HepG2 (cell line): ENCODE measurements at regions not wholly inside any gene's neighbourhood (a gene's known extent, or its start where the extent isn't known, plus 50 kb on each side); places are given as distances from the start of the nearest gene placed in this dataset.
A peak's percentile ranks its signal among the peaks of the same experiment; 100 is the strongest.

Source experiments
- ATAC-seq: fragments of 200-7000 bp; cut with Tn5 transposase; 3 replicates; pipeline ENCODE4 v1.9.1; 2020; ENCODE audit warnings: mild to moderate bottlenecking, moderate library complexity
- BruUV-seq: library from RNA; stranded (reverse); fragments of 400-500 nt; replicated peaks from 2 replicates; lab custom pipeline; 2021; lab: Mats Ljungman, UMichigan
- CTCF ChIA-PET: fragments of 300-600 bp; formaldehyde crosslinking; extraction: SDS; loops from one replicate; lab custom pipeline; 2021; ENCODE audit warnings: low total read pairs, inconsistent platforms, low intra/inter-chr PET ratio; lab: Yijun Ruan, JAX
- POLR2A ChIA-PET: fragments of 350-600 bp; sonication (Branson Sonifier 250); formaldehyde crosslinking; loops from one replicate; lab custom pipeline; 2020; ENCODE audit warnings: antibody characterized with exemption, inconsistent platforms; lab: Yijun Ruan, JAX
- DNase-seq: peaks from one replicate; pipeline ENCODE4 v3.0.0-alpha.2; 2015; ENCODE audit warnings: low spot score
- FAIRE-seq: peaks from 3 replicates; lab custom pipeline; 2011; peaks lifted over from hg19 to GRCh38; lab: Jason Lieb, UNC
- H2AFZ ChIP-seq: one replicate; pipeline ENCODE4 v1.6.1; 2011; ENCODE audit warnings: low read length, inconsistent platforms
- H3K27ac ChIP-seq: fragments of 300-600 bp; 3 replicates; pipeline ENCODE4 v1.8.0; 2011; ENCODE audit warnings: mixed run types, mild to moderate bottlenecking, mixed read lengths, low read length, inconsistent platforms; ENCODE audit not compliant: insufficient read depth; ENCODE audit errors: extremely low read length
- H3K27me3 ChIP-seq, 2 experiments: fragments of 200-600 bp in 1 of 2; 2 replicates in 1 of 2; 3 replicates in 1 of 2; pipeline versions ENCODE4 v1.6.0 to v1.8.0; 2011; ENCODE audit warnings: low read length in 2 of 2, mild to moderate bottlenecking in 2 of 2, moderate library complexity in 2 of 2, inconsistent platforms in 1 of 2; ENCODE audit not compliant: insufficient read depth in 2 of 2, control insufficient read depth in 1 of 2
- H3K36me3 ChIP-seq, 2 experiments: fragments of 200-600 bp in 1 of 2; replicated peaks in 1 of 2; 2 replicates in 1 of 2; 3 replicates in 1 of 2; pipeline versions ENCODE4 v1.5.1 to v1.8.0; 2011; ENCODE audit warnings: low read length in 2 of 2, inconsistent platforms in 1 of 2; ENCODE audit not compliant: insufficient read depth in 2 of 2, control insufficient read depth in 1 of 2
- H3K4me1 ChIP-seq: 2 replicates; pipeline ENCODE4 v1.5.1; 2012; ENCODE audit warnings: low read length, inconsistent platforms; ENCODE audit not compliant: insufficient read depth
- H3K4me2 ChIP-seq: 2 replicates; pipeline ENCODE4 v1.6.0; 2011; ENCODE audit warnings: low read depth, low read length, inconsistent platforms
- H3K4me3 ChIP-seq, 3 experiments: fragments of 200-600 bp in 1 of 3; sonication (generic), shearing (Covaris generic) in 1 of 3; replicated peaks in 1 of 3; 2 replicates each; pipeline ENCODE4 v1.5.1; 2011 to 2016; ENCODE audit warnings: low read length in 3 of 3, inconsistent platforms in 2 of 3, low read depth in 2 of 3, mild to moderate bottlenecking in 2 of 3, control low read depth in 1 of 3, mixed read lengths in 1 of 3; ENCODE audit not compliant: insufficient read depth in 1 of 3
- H3K79me2 ChIP-seq: one replicate; pipeline ENCODE4 v1.6.1; 2011; ENCODE audit warnings: low read length, inconsistent platforms; ENCODE audit not compliant: insufficient read depth
- H3K9ac ChIP-seq: 2 replicates; pipeline ENCODE4 v1.6.0; 2011; ENCODE audit warnings: mild to moderate bottlenecking, low read depth, low read length, inconsistent platforms; ENCODE audit not compliant: insufficient read depth
- H3K9me3 ChIP-seq: 2 replicates; pipeline ENCODE4 v1.5.1; 2012; ENCODE audit warnings: mild to moderate bottlenecking, low read length
- H4K20me1 ChIP-seq: 2 replicates; pipeline ENCODE4 v1.6.0; 2011; ENCODE audit warnings: inconsistent platforms, mild to moderate bottlenecking, low read length, moderate library complexity; ENCODE audit not compliant: insufficient read depth
- FLYWCH1 ChIP-seq: sonication (generic); formaldehyde crosslinking; IDR thresholded peaks from 2 replicates; pipeline ENCODE4 v1.8.1; 2023; ENCODE audit warnings: mild to moderate bottlenecking, missing genetic modification reagents
- FOXA3 ChIP-seq: IDR thresholded peaks from 2 replicates; pipeline ENCODE4 v1.6.1; 2016; ENCODE audit warnings: missing genetic modification reagents, missing compliant biosample characterization
- HNF4A ChIP-seq: sonication (generic); formaldehyde crosslinking; IDR thresholded peaks from 2 replicates; pipeline ENCODE4 v1.4.0; 2020; ENCODE audit warnings: missing genetic modification reagents
- SMC3 ChIP-seq: IDR thresholded peaks from 2 replicates; pipeline ENCODE4 v1.6.1; 2011; ENCODE audit warnings: low read length, improper control_type of control experiment
- SPEN ChIP-seq: sonication (generic); formaldehyde crosslinking; IDR thresholded peaks from 2 replicates; pipeline ENCODE4 v1.5.1; 2020; ENCODE audit warnings: low read depth, mild to moderate bottlenecking, missing genetic modification reagents
- ZNF121 ChIP-seq: sonication (generic); formaldehyde crosslinking; IDR thresholded peaks from 2 replicates; pipeline ENCODE4 v1.5.0; 2020; ENCODE audit warnings: mild to moderate bottlenecking, missing genetic modification reagents
- ZNF34 ChIP-seq: sonication (generic); formaldehyde crosslinking; IDR thresholded peaks from 2 replicates; pipeline ENCODE4 v1.4.0; 2020; ENCODE audit warnings: mild to moderate bottlenecking, missing genetic modification reagents, borderline replicate concordance
- ZNF383 ChIP-seq: sonication (generic); formaldehyde crosslinking; IDR thresholded peaks from 2 replicates; pipeline ENCODE4 v1.4.0; 2020; ENCODE audit warnings: missing genetic modification reagents, mild to moderate bottlenecking, borderline replicate concordance
- ZNF83 ChIP-seq: sonication (generic); formaldehyde crosslinking; IDR thresholded peaks from 2 replicates; pipeline ENCODE4 v1.4.0; 2020; ENCODE audit warnings: missing genetic modification reagents, mild to moderate bottlenecking, borderline replicate concordance
- WGBS: methylation state at CpG from one replicate; pipeline ENCODE4 v1.1.6; 2017; ENCODE audit warnings: low lambda C conversion rate; 5-methylcytosine and 5-hydroxymethylcytosine counted together
- in situ Hi-C: cut with HindIII; loops from 2 replicates; pipeline ENCODE4 v1.10.0; 2017; ENCODE audit warnings: low pct_unique_long_range_greater_than_20kb; ENCODE audit not compliant: extremely low pct_ligation_motif_present
- intact Hi-C: fragments of 100-400 bp; cut with micrococcal nuclease; formaldehyde crosslinking; loops from one replicate; pipeline ENCODE4 v1.10.0; 2022; ENCODE audit not compliant: unreplicated experiment
- TF ChIP-seq, protein P1 (sequence below): sonication (generic); formaldehyde crosslinking; IDR thresholded peaks from 2 replicates; pipeline ENCODE4 v1.4.0; 2020; ENCODE audit warnings: missing genetic modification reagents
- TF ChIP-seq, protein P2 (sequence below): sonication (generic); formaldehyde crosslinking; IDR thresholded peaks from 2 replicates; pipeline ENCODE4 v1.5.1; 2020; ENCODE audit warnings: missing genetic modification reagents, mild to moderate bottlenecking, borderline replicate concordance

DNA sequence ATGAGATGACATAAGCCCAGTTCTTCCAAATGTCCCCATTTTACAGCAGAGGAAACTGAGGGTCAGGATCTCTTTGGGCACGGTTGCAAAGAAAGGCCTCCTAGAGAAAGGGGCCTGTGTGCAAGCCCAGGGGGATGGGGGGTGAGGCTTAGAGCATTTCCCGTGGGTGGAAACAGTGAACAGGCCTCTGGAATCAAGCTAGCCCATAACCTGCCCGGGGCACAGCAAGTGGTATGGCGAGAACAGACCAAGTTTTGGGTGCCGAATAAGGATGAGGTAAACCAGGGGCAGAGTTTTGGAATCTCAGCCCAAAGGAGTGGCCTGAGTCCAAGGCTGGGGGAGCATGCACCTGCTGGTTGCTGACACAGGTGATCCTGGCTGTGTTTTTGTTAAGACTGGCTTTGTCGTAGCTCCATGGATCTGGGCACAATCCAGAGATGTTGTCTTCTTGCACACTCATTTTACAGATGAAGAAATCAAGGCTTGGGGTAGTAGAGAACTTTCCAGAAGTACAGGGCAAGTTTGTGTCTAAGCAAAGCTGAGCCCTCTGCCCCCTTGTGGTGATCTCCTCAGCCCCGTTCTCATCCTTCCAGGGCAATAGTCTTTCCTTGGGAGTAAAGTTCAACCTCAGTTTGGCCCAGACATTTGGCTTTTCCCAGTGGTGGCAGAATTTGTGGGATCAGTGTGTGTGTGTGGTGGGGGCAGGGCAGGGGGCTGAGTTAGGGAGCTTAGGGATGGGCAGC is 53.5 kb upstream of the MYEOV start:
- Histone ChIP-seq H3K79me2 (no peaks in the 10 kb centered on the region), H3K27me3 (peaks cover 0 to 11% of the 10 kb centered on the region in 2 experiments; a peak in 4 of 5 replicates), H2AFZ (no peak overlapping the region), H3K4me2 (no peak overlapping the region), H4K20me1 (no peaks in the 10 kb centered on the region), H3K9ac (no peak overlapping the region), H3K9me3 (no peaks in the 10 kb centered on the region), H3K4me3 (no peak overlapping the region), H3K36me3 (no peaks in the 10 kb centered on the region), H3K27ac (no peak overlapping the region), H3K4me1 (no peaks in the 10 kb centered on the region)
- in situ Hi-C loops (no loop called here), intact Hi-C loops (no loop called here)
- ATAC-seq (no peak), DNase-seq (no peak), FAIRE-seq (no peak)
- CTCF ChIA-PET = interaction anchor here (1.0 kb wide), 1 partner anchor 109 kb away, joined by 4 read pairs; no protein-coding TSS in a partner anchor
- POLR2A ChIA-PET = interaction anchor here (0.8 kb wide), 1 partner anchor 12 kb away, joined by 5 read pairs; no protein-coding TSS in a partner anchor
- WGBS = 58% methylated on average over 5 of the region's 7 CpGs
- no TSS peak for BruUV-seq
- no peak for TF ChIP-seq FLYWCH1 (CRISPR knock-in tag)
- no peak for TF ChIP-seq FOXA3 (CRISPR knock-in tag)
- TF ChIP-seq HNF4A (CRISPR knock-in tag) = peak; percentile 24; the same call in 1 of the 2 replicates
- TF ChIP-seq SMC3 = peak; percentile 41; the same call in 1 of the 2 replicates
- no peak for TF ChIP-seq ZNF121
- TF ChIP-seq, protein P1, sequence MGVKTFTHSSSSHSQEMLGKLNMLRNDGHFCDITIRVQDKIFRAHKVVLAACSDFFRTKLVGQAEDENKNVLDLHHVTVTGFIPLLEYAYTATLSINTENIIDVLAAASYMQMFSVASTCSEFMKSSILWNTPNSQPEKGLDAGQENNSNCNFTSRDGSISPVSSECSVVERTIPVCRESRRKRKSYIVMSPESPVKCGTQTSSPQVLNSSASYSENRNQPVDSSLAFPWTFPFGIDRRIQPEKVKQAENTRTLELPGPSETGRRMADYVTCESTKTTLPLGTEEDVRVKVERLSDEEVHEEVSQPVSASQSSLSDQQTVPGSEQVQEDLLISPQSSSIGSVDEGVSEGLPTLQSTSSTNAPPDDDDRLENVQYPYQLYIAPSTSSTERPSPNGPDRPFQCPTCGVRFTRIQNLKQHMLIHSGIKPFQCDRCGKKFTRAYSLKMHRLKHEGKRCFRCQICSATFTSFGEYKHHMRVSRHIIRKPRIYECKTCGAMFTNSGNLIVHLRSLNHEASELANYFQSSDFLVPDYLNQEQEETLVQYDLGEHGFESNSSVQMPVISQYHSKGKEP (CRISPR knock-in tag) = no peak
- TF ChIP-seq, protein P2, sequence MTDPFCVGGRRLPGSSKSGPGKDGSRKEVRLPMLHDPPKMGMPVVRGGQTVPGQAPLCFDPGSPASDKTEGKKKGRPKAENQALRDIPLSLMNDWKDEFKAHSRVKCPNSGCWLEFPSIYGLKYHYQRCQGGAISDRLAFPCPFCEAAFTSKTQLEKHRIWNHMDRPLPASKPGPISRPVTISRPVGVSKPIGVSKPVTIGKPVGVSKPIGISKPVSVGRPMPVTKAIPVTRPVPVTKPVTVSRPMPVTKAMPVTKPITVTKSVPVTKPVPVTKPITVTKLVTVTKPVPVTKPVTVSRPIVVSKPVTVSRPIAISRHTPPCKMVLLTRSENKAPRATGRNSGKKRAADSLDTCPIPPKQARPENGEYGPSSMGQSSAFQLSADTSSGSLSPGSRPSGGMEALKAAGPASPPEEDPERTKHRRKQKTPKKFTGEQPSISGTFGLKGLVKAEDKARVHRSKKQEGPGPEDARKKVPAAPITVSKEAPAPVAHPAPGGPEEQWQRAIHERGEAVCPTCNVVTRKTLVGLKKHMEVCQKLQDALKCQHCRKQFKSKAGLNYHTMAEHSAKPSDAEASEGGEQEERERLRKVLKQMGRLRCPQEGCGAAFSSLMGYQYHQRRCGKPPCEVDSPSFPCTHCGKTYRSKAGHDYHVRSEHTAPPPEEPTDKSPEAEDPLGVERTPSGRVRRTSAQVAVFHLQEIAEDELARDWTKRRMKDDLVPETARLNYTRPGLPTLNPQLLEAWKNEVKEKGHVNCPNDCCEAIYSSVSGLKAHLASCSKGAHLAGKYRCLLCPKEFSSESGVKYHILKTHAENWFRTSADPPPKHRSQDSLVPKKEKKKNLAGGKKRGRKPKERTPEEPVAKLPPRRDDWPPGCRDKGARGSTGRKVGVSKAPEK = no peak
- TF ChIP-seq SPEN (CRISPR knock-in tag) = no peak
- no peak for TF ChIP-seq ZNF83
- TF ChIP-seq ZNF383 (CRISPR knock-in tag) = no peak
- TF ChIP-seq ZNF34 (CRISPR knock-in tag) = no peak
